ENCODE measurements at regions not wholly inside any gene's neighbourhood (a gene's known extent, or its start where the extent isn't known, plus 50 kb on each side); places are given as distances from the start of the nearest gene placed in this dataset.
"Not testable (repeated sequence)": the region's sequence is repeated elsewhere in the genome, so short reads cannot be mapped to it uniquely, and the experiment has no call there.

GRCh38 chr9:22817181-22817580 is 370.6 kb downstream of the DMRTA1 start:
- H3K4me1 ChIP-seq, result no peaks in the 10 kb centered on the region
- DNase-seq, result no peak
- no peaks in the 10 kb centered on the region for H3K27me3 ChIP-seq
- H3K4me3 ChIP-seq, result no peak overlapping the region
- no peaks in the 10 kb centered on the region for H3K9me3 ChIP-seq
- no peak for TF ChIP-seq CTCF (IDR thresholded peaks at IDR 0.05)
- H3K27ac ChIP-seq, result no peak overlapping the region
- H3K36me3 ChIP-seq, result no peaks in the 10 kb centered on the region
- intact Hi-C loops (cut with DNase I; ENCODE audit: low total_unique reads), result no loop called here

- no peak for TF ChIP-seq CTCF (IDR thresholded peaks at IDR 0.05)
- intact Hi-C loops (cut with DNase I; ENCODE audit: low total_unique reads), result no loop called here
- Histone ChIP-seq H3K4me3 (no peak overlapping the region), H3K4me1 (no peaks in the 10 kb centered on the region), H3K27ac (no peak overlapping the region), H3K36me3 (no peaks in the 10 kb centered on the region), H3K27me3 (no peaks in the 10 kb centered on the region), H3K9me3 (no peaks in the 10 kb centered on the region)
- DNase-seq, result no peak
Measured at GRCh38 chr9:22829236-22829635, 382.6 kb downstream of the DMRTA1 start.

GRCh38 chr9:22838266-22838665 is 391.6 kb downstream of the DMRTA1 start:
- no peak for TF ChIP-seq CTCF (IDR thresholded peaks at IDR 0.05)
- Histone ChIP-seq H3K4me3 (no peak overlapping the region), H3K36me3 (no peaks in the 10 kb centered on the region), H3K27me3 (no peaks in the 10 kb centered on the region), H3K27ac (no peak overlapping the region), H3K9me3 (no peaks in the 10 kb centered on the region), H3K4me1 (no peaks in the 10 kb centered on the region)
- intact Hi-C loops (cut with DNase I; ENCODE audit: low total_unique reads), result no loop called here
- no peak for DNase-seq

- Histone ChIP-seq H3K36me3 (no peaks in the 10 kb centered on the region), H3K4me1 (no peaks in the 10 kb centered on the region), H3K9me3 (peaks cover 0 to 11% (median 0%) of the 10 kb centered on the region in 3 donors), H3K4me3 (no peak overlapping the region), H3K27me3 (no peaks in the 10 kb centered on the region), H3K27ac (no peak overlapping the region)
- intact Hi-C loops (cut with DNase I; ENCODE audit: low total_unique reads), result no loop called here
- DNase-seq, result no peak
- no peak for TF ChIP-seq CTCF (IDR thresholded peaks at IDR 0.05)
Measured at GRCh38 chr9:22840641-22841040, 394.0 kb downstream of the DMRTA1 start.

GRCh38 chr9:22845243-22845642 is 398.6 kb downstream of the DMRTA1 start:
- DNase-seq; intact Hi-C loops (cut with DNase I; ENCODE audit: low total_unique reads); H3K36me3 ChIP-seq; H3K4me1 ChIP-seq; H3K27ac ChIP-seq; H3K27me3 ChIP-seq; H3K4me3 ChIP-seq: not testable (repeated sequence)
- peaks cover 0 to 17% (median 0%) of the 10 kb centered on the region in 3 donors for H3K9me3 ChIP-seq

GRCh38 chr9:22855980-22856379 is 409.4 kb downstream of the DMRTA1 start:
- no peak for TF ChIP-seq CTCF (IDR thresholded peaks at IDR 0.05)
- H3K36me3 ChIP-seq, result no peaks in the 10 kb centered on the region
- H3K27ac ChIP-seq, result no peak overlapping the region
- H3K4me3 ChIP-seq, result no peak overlapping the region
- peaks cover 0 to 4% (median 0%) of the 10 kb centered on the region in 3 donors for H3K9me3 ChIP-seq
- H3K4me1 ChIP-seq, result no peaks in the 10 kb centered on the region
- intact Hi-C loops (cut with DNase I; ENCODE audit: low total_unique reads), result no loop called here
- H3K27me3 ChIP-seq, result no peaks in the 10 kb centered on the region
- no peak for DNase-seq
